UCSD-AML1 (cell line): ENCODE measurements at regions not wholly inside any gene's neighbourhood (a gene's known extent, or its start where the extent isn't known, plus 50 kb on each side); places are given as distances from the start of the nearest gene placed in this dataset.
A peak's percentile ranks its signal among the peaks of the same experiment; 100 is the strongest.
"Not testable (repeated sequence)": the region's sequence is repeated elsewhere in the genome, so short reads cannot be mapped to it uniquely, and the experiment has no call there.

ENCODE experiments used
- DNase-seq: peaks from one replicate; lab custom pipeline; 2025; ENCODE audit not compliant: unreplicated experiment; lab: John Stamatoyannopoulos, UW

DNA sequence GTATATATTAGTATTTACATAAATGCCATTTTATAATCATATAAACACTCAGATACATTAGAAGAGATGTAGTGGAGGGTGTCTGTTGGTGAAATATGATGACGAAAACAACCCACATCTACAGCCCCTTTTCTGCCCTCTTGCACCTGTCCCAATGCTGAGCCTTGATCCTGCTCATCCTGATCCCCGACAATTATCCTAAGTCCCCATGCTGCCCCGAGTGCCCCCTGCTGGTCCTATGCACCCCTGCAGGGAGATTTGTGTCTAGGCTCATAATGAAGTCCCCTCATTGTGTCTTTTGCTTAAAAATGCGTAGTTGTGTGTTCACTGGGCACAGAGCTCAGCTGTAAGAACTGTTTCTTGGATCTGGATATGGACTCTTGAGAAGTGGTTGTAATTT lies 554.5 kb downstream of the TMEM121 start:
- no peak for DNase-seq

- not testable (repeated sequence) for DNase-seq
Measured at GRCh38 chr14:106081721-106082120, 555.3 kb downstream of the TMEM121 start.

DNA sequence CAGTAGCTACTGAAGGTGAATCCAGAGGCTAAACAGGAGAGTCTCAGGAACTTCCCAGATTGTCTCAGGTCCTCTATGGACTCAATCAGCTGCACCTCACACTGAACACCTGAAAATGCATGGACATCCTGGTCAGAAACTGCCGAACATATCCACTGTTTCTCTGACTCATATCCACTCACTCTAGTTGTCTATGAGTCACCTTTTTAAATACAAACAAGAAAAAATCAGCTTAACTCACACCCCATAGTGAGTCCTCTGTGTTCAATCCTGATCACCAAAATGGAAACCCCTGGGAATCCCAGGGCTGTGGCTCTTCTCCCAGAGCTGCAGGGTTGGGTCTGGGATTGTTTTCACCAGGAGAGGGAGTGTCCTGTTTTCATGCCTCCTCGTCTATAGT lies 556.7 kb downstream of the TMEM121 start:
- DNase-seq, result no peak

DNA sequence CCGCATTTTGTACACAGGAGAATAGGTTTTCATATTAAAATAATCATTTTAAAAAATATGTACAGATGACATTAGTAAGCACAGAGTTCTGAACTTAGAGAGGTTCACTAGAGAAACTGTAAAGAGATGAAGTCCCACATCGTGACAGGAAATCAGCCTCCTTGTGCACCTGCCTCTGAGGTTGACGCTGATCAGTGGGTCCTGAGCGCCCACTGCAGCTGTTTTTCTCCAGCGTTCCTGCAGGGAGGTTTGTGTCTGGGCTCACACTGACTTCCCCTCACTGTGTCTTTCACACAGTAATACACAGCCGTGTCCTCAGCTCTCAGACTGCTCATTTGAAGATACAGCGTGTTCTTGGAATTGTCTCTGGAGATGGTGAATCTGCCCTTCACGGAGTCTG lies 561.5 kb downstream of the TMEM121 start:
- DNase-seq, result no peak

GRCh38 chr14:106088860-106089259 lies 562.5 kb downstream of the TMEM121 start:
- DNase-seq, result not testable (repeated sequence)

DNA sequence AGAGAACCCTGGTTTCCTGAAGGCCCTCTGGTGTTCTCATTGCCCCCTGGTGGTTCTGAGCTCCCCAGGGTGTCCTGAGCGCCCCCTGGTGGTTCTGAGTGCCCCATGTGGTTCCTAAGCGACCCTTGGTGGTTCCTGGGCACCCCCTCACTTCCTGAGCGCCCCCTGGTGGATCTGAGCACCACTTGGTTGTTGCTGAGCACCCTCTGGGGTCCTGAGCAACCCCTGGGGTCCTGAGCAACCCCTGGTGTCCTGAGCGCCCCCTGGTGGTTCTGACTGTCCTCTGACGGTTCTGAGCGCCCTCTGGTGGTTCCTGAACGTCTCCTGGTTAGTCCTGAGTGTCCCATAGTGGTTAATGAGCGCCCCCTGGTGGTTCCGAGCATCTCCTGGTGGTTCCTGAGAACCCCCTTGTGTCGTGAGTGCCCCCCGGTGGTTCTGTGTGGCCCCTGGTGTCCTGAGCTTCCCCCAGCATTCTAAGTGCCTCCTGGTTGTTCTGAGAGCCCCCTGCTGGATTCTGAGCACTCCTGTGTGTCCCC lies 568.3 kb downstream of the TMEM121 start:
- DNase-seq, result peak; percentile 55

GRCh38 chr14:106107703-106108102 lies 581.3 kb downstream of the TMEM121 start:
- DNase-seq, result no peak

- no peak for DNase-seq
Measured at GRCh38 chr14:106109337-106109736, 583.0 kb downstream of the TMEM121 start.

DNA sequence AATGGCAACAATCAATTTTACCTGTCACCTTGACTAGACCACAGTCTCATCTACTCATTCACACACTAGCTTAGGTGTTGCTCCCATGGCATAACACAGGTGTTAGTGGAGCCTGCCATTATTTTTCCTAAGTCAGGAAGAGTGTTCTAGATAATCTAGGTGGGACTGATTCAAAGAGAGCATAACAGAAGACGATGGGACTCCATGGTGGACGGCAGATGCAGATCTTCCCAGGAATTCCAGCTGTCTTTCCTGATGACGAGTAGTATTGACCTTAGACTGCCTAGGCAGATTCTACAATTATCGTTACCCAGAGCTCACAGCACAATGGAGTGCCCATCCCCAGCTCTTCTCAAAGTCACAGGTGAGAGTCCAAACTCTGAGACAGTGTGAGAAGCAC lies 589.0 kb downstream of the TMEM121 start:
- DNase-seq, result no peak

DNA sequence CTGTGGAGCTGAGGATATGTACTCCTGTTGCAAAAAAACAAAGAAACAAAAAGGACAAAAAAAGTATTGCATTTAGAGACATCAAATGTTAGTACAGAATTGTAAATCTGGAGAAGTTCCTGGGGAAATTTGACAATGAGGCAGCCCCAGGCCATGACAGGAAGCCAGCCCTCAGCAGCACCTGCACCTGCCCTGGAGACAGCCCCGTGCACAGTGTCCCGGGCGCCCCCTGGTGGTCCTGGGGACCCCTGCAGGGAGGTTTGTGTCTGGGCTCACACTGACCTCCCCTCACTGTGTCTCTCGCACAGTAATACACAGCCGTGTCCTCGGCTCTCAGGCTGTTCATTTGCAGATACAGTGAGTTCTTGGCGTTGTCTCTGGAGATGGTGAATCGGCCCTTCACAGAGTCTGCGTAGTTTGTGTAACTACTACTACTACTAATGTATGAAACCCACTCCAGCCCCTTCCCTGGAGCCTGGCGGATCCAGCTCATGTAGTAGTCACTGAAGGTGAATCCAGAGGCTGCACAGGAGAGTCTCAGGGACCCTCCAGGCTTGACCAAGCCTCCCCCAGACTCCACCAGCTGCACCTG lies 590.1 kb downstream of the TMEM121 start:
- not testable (repeated sequence) for DNase-seq

GRCh38 chr14:106120101-106120500 lies 593.7 kb downstream of the TMEM121 start:
- no peak for DNase-seq

DNA sequence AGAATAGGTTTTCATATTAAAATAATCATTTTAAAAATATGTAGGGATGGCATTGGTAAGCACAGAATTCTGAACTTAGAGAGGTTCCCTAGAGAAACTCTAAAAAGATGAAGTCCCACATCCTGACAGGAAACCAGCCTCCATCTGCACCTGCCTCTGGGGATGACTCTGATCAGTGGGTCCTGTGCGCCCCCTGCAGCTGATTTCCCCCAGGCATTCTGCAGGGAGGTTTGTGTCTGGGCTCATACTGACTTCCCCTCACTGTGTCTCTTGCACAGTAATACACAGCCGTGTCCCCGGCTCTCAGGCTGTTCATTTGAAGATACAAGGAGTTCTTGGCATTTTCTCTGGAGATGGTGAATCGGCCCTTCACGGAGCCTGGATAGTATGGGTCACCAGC lies 602.9 kb downstream of the TMEM121 start:
- DNase-seq, result peak; percentile 67

DNA sequence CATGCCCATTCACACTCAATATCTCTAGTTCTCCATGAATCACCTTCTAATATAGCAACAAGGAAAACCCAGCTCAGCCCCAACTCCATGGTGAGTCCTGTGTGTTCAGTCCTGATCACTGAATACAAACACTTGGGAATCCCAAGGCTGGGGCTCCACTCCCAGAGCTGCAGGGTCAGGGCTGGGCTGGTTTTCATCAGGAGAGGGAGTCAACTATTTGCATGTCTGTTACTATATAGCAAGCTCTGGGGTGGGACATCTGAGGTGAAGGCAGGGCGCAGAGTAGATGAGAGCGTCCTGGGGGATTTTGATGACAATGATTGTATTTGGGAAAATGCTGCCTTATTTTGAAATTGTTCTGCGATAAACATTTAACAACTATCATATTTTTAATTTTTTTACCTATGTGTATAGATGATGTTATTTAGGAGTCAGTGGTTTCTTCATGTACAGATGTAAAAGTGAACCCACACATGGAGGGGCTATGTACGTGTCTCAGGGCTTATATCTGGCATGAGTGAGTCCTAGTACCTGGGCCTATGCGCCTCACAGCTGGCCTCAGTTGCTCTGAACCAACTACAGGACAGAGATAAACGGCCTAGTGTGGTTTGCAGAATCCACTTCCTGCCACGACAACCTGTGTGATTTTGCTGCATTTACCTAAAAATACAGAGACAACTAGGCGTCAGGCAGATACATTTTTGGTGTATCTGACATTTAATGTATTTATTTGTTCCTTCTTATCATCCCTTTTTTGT lies 603.7 kb downstream of the TMEM121 start:
- not testable (repeated sequence) for DNase-seq

DNA sequence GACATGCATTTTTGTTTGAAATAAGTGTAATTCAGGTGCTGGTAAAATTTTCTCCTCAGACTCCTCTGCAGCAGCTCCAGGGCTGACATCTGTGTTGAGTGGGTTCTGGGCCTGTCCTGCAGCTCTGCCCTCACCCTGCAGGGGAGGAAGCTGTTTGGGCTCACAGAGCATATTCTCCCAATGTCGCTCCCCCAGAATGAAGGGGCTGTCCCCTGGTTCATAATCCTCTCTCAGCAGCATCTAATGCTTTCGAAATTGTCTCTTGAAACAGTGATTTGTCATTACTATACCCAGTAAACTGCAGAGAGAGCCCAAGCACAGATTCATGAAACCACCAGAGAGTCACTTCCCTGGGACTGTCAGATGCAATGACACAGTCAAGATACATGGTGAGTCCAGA lies 606.7 kb downstream of the TMEM121 start:
- not testable (repeated sequence) for DNase-seq

- DNase-seq, result no peak
Measured at GRCh38 chr14:106134886-106135285, 608.5 kb downstream of the TMEM121 start.

GRCh38 chr14:106141242-106142220 lies 615.1 kb downstream of the TMEM121 start:
- DNase-seq, result peak; percentile 36

- DNase-seq, result not testable (repeated sequence)
Measured at GRCh38 chr14:106145731-106146130, 619.3 kb downstream of the TMEM121 start.

DNA sequence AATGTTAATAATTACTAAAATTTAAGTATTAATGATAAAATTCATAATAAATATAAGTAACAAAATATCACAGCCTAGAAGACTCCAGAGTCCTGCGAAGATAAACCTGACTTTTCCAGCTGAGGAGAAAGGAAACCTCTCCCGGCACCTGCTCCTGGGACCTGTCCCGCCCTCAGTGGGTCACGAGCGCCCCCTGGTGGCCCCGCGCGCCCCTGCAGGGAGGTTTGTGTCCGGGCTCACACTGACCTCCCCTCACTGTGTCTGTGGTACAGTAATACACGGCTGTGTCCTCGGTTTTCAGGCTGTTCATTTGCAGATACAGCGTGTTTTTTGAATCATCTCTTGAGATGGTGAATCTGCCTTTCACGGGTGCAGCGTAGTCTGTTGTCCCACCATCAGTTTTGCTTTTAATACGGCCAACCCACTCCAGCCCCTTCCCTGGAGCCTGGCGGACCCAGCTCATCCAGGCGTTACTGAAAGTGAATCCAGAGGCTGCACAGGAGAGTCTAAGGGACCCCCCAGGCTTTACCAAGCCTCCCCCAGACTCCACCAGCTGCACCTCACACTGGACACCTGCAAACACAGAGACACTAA lies 627.1 kb downstream of the TMEM121 start:
- peak; percentile 59 for DNase-seq

DNA sequence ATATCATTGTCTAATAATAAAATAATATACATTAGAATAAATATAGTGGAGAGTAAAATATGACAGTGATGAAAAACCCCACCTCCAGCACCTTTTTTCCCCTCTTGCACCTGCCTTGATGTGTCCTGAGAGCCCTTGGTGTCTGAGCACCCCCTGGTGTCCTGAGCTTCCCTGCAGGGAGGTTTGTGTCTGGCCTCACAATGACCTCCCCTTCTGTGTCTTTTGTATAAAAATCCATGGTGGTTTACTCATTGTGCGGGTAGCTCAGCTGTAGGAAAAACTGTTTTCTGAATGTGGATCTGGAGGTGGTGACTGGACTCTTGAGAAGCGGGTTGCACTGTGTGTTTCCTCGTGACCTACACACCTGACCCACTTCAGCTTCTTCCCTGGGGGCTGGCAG lies 636.9 kb downstream of the TMEM121 start:
- no peak for DNase-seq

DNA sequence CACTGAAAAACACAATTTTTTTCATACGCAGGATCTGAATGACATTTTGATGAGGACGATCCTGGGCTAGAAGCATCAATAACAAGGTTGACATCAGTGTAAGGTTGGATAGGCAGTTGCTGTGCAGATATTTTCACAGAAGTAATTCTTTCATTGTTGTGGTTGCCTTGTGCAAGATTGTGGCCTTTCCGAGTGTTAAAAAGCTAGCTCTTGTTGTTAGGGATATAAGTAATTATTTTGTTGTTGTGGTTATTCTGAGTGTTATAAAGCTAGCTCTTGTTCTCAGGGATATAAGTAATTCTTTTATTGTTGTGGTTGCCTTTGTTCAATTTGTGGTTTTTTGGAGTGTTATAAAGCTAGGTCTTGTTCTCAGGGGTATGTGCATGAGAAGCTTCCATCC lies 637.4 kb downstream of the TMEM121 start:
- DNase-seq, result not testable (repeated sequence)

GRCh38 chr14:106166232-106166631 lies 639.8 kb downstream of the TMEM121 start:
- DNase-seq, result peak; percentile 18
